HG03378 (cell line): ENCODE measurements at regions not wholly inside any gene's neighbourhood (a gene's known extent, or its start where the extent isn't known, plus 50 kb on each side); places are given as distances from the start of the nearest gene placed in this dataset.

Source experiments
- ATAC-seq: cut with Tn5 transposase; IDR thresholded peaks from one replicate; pipeline ENCODE4 v1.9.1; 2021; ENCODE audit warnings: mild to moderate bottlenecking, moderate library complexity; ENCODE audit not compliant: unreplicated experiment

- no peak for ATAC-seq
These were observed 63.2 kb upstream of the CCDC190 start for GRCh38 chr1:162924179-162924578.

- ATAC-seq, result no peak
These were observed 61.2 kb upstream of the CCDC190 start for GRCh38 chr1:162922201-162922600.

GRCh38 chr1:162921311-162921710, 60.3 kb upstream of the CCDC190 start:
- no peak for ATAC-seq

GRCh38 chr1:162919034-162919433, 58.1 kb upstream of the CCDC190 start:
- ATAC-seq, result no peak

GRCh38 chr1:162918151-162918754, 57.3 kb upstream of the CCDC190 start:
- no peak for ATAC-seq

GRCh38 chr1:162916821-162917613, 56.0 kb upstream of the CCDC190 start:
- no peak for ATAC-seq

GRCh38 chr1:162916407-162916806, 55.4 kb upstream of the CCDC190 start:
- ATAC-seq, result no peak

- ATAC-seq, result no peak
These were observed 53.6 kb upstream of the CCDC190 start for GRCh38 chr1:162914601-162915000.

GRCh38 chr1:162913345-162913744, 52.4 kb upstream of the CCDC190 start:
- no peak for ATAC-seq

- no peak for ATAC-seq
These were observed 51.2 kb upstream of the CCDC190 start for GRCh38 chr1:162912061-162912667.
